Urinary bladder (tissue), 3 donors: ENCODE measurements at regions not wholly inside any gene's neighbourhood (a gene's known extent, or its start where the extent isn't known, plus 50 kb on each side); places are given as distances from the start of the nearest gene placed in this dataset.
"Not testable (repeated sequence)": the region's sequence is repeated elsewhere in the genome, so short reads cannot be mapped to it uniquely, and the experiment has no call there.

Experiments used
- DNase-seq: peaks from one replicate; pipeline ENCODE4 v3.0.0-alpha.2; 2015; ENCODE audit errors: extremely low spot score
- H3K27ac ChIP-seq: one replicate; pipeline ENCODE4 v1.5.1; 2013; ENCODE audit warnings: low read depth, mild to moderate bottlenecking, moderate library complexity
- H3K36me3 ChIP-seq: one replicate; pipeline ENCODE4 v1.6.1; 2013; ENCODE audit warnings: mild to moderate bottlenecking, moderate library complexity; ENCODE audit not compliant: insufficient read depth
- H3K4me1 ChIP-seq: one replicate; pipeline ENCODE4 v1.6.1; 2013; ENCODE audit warnings: mild to moderate bottlenecking, moderate library complexity; ENCODE audit not compliant: insufficient read depth
- H3K4me3 ChIP-seq: one replicate; pipeline ENCODE4 v1.5.1; 2013; ENCODE audit warnings: low read depth, low read length
- WGBS: extraction: QIAGEN DNeasy Blood & Tissue Kit; methylation state at CpG from one replicate; pipeline ENCODE4 v1.1.7; 2013; 5-methylcytosine and 5-hydroxymethylcytosine counted together
- donor health status: healthy with polysubstance abuse.
- donor health status: healthy.

- Histone ChIP-seq H3K27ac (no peak overlapping the region), H3K36me3 (no peaks in the 10 kb centered on the region), H3K4me1 (no peaks in the 10 kb centered on the region), H3K4me3 (no peak overlapping the region)
- WGBS: 67% methylated on average over 5 of the region's 5 CpGs
- no peak for DNase-seq
Observed at GRCh38 chr10:130507461-130507860, 371.3 kb downstream of the GLRX3 start.

- WGBS: 82% methylated on average over 25 of the region's 25 CpGs
- DNase-seq: no peak
- Histone ChIP-seq H3K27ac (no peak overlapping the region), H3K4me3 (no peak overlapping the region), H3K4me1 (no peaks in the 10 kb centered on the region), H3K36me3 (no peaks in the 10 kb centered on the region)
Observed at GRCh38 chr10:130509881-130510689, 373.9 kb downstream of the GLRX3 start.

DNA sequence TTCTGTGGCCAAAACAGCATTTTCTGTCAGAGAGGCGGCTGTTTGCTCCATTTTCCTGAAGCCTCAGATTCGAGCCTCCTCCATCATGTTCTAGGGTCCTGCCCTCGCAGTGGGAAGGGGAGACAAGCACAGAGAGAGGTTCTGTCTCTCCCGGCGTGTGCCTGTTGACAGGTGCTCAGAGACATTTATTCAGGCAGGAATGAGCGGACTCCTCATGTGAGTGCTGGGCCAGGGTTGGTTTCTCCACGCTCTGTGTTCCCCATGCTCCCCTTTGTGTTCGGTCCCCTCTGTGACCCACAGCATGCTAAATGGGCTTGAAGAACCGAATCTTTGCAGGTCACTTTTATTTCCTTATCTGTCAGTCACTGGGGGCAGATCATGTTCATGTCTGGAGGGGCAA, 374.6 kb downstream of the GLRX3 start:
- H3K27ac ChIP-seq: no peak overlapping the region
- WGBS: 85% methylated on average over 9 of the region's 9 CpGs
- H3K36me3 ChIP-seq: no peaks in the 10 kb centered on the region
- DNase-seq: no peak
- no peak overlapping the region for H3K4me3 ChIP-seq
- H3K4me1 ChIP-seq: no peaks in the 10 kb centered on the region

- Histone ChIP-seq H3K36me3 (no peaks in the 10 kb centered on the region), H3K27ac (no peak overlapping the region), H3K4me1 (no peaks in the 10 kb centered on the region), H3K4me3 (no peak overlapping the region)
- no peak for DNase-seq
- 41% methylated on average over 10 of the region's 10 CpGs for WGBS
Observed at GRCh38 chr10:130511766-130512165, 375.6 kb downstream of the GLRX3 start.

DNA sequence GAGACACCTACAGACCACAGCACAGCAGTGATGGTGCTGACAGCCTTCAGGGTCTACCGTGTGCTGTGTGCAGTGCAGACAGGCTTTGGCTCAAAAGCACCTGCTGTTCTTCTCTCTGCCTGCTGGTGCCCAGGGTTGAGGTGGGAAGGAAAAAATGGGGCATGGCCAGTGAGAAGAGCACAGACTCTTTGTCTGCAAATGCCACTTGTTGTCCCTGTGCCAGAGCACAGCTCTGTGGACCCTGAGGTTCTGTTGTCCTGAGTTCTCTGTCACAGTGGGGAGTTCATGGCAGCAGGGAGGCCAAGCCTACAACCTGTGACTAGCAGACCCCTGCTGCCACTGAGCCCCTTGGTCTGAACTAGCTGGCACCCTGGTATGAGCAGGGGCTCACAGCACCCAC, 376.7 kb downstream of the GLRX3 start:
- no peak for DNase-seq
- Histone ChIP-seq H3K4me1 (no peaks in the 10 kb centered on the region), H3K36me3 (no peaks in the 10 kb centered on the region), H3K4me3 (no peak overlapping the region), H3K27ac (no peak overlapping the region)
- WGBS: 63% methylated on average over 1 of the region's 1 CpG

- Histone ChIP-seq H3K4me3 (no peak overlapping the region), H3K4me1 (no peaks in the 10 kb centered on the region), H3K36me3 (no peaks in the 10 kb centered on the region), H3K27ac (no peak overlapping the region)
- no peak for DNase-seq
- WGBS: 78% methylated on average over 13 of the region's 13 CpGs
Observed at GRCh38 chr10:130513686-130514476, 377.7 kb downstream of the GLRX3 start.

- WGBS: 87% methylated on average over 6 of the region's 6 CpGs
- Histone ChIP-seq H3K4me1 (no peaks in the 10 kb centered on the region), H3K27ac (no peak overlapping the region), H3K4me3 (no peak overlapping the region), H3K36me3 (no peaks in the 10 kb centered on the region)
- DNase-seq: no peak
Observed at GRCh38 chr10:130515670-130516069, 379.5 kb downstream of the GLRX3 start.

DNA sequence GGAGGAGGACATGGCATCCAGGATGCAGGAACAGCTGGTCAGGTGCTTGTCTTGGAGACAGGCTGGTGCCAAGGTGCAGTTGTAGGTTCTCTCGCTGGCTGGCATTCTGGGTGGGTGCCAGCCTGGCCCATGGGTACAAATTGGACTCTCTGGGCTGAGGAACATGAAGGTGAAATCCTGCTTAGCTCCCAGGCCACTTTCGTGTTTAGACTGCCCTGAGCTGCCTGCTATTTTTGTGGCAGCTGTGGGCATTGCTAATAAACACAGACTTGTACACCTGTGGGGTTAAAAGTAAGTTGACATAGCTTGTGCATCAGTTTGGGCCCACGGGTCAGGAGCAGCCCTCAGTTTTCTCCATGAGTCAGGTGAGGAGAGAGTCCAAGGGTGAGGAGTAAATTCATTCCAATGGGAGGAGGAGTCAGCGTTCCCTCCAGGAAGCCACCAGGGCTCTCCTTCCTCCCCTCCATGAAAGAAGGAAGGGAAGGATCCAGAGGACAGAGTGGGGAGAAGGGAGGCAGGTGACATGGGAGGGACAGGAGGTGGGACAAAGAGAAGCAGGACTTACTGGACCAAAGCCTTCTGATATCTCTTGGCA, 380.0 kb downstream of the GLRX3 start:
- WGBS: 76% methylated on average over 4 of the region's 4 CpGs
- DNase-seq: no peak
- no peaks in the 10 kb centered on the region for H3K36me3 ChIP-seq
- H3K27ac ChIP-seq: no peak overlapping the region
- H3K4me1 ChIP-seq: no peaks in the 10 kb centered on the region
- H3K4me3 ChIP-seq: no peak overlapping the region

GRCh38 chr10:130518921-130519320, 382.7 kb downstream of the GLRX3 start:
- not testable (repeated sequence) for DNase-seq, H3K27ac ChIP-seq, H3K36me3 ChIP-seq, H3K4me1 ChIP-seq, H3K4me3 ChIP-seq
- 94% methylated on average over 5 of the region's 13 CpGs for whole genome bisulfite sequencing

- no peak overlapping the region for H3K27ac ChIP-seq
- 84% methylated on average over 9 of the region's 9 CpGs for WGBS
- H3K4me3 ChIP-seq: no peak overlapping the region
- DNase-seq: no peak
- no peaks in the 10 kb centered on the region for H3K36me3 ChIP-seq
- H3K4me1 ChIP-seq: no peaks in the 10 kb centered on the region
Observed at GRCh38 chr10:130519791-130520190, 383.6 kb downstream of the GLRX3 start.

GRCh38 chr10:130531312-130531711, 395.1 kb downstream of the GLRX3 start:
- no peak overlapping the region for H3K4me3 ChIP-seq
- DNase-seq: no peak
- WGBS: 89% methylated on average over 11 of the region's 11 CpGs
- no peaks in the 10 kb centered on the region for H3K4me1 ChIP-seq
- no peaks in the 10 kb centered on the region for H3K36me3 ChIP-seq
- no peak overlapping the region for H3K27ac ChIP-seq

GRCh38 chr10:130541090-130541489, 404.9 kb downstream of the GLRX3 start:
- 86% methylated on average over 1 of the region's 1 CpG for WGBS
- no peak overlapping the region for H3K27ac ChIP-seq
- no peak for DNase-seq
- H3K4me1 ChIP-seq: no peaks in the 10 kb centered on the region
- H3K36me3 ChIP-seq: no peaks in the 10 kb centered on the region
- no peak overlapping the region for H3K4me3 ChIP-seq

DNA sequence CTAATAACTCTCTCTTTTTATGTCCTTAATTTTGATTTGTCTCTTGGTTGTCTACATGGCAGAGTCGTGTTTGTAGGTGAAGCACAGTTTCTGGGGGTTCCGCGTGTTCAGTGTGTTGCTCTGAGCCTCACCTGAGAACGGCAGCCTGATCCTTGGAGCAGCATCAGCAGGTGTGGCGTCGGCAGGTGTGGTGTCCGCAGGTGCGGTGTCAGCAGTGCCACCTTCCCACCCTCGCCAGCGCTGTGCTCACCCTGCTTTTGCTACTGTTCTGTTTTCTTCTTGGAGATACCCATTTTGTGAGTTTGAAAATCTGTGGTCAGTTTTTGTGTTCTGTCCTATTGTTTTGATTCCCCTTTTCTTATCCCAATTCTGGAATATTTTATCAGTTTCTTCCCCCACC, 406.6 kb downstream of the GLRX3 start:
- Histone ChIP-seq H3K36me3 (no peaks in the 10 kb centered on the region), H3K4me3 (no peak overlapping the region), H3K4me1 (no peaks in the 10 kb centered on the region), H3K27ac (no peak overlapping the region)
- no peak for DNase-seq
- 89% methylated on average over 10 of the region's 10 CpGs for WGBS

DNA sequence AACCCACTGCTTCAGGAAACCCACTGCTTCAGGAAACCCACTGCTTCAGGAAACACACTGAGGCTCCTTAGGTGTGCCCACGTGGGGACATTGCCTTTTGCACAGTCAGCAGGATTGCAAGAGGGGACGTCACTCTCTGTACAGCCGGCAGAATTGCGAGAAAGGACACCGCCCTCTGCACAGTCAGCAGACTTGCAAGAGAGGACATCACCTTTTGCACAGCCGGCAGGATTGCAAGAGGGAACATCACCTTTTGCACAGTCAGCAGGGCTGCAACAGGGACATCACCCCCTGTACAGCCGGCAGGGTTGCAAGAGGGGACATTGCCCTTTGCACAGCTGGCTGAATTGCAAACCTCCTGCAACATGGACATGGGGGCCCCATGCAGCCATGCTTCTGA, 407.6 kb downstream of the GLRX3 start:
- 74% methylated on average over 7 of the region's 7 CpGs for WGBS
- H3K4me3 ChIP-seq: no peak overlapping the region
- no peak for DNase-seq
- H3K4me1 ChIP-seq: no peaks in the 10 kb centered on the region
- H3K36me3 ChIP-seq: no peaks in the 10 kb centered on the region
- H3K27ac ChIP-seq: no peak overlapping the region
